Vagina (tissue), 2 donors: ENCODE measurements at regions not wholly inside any gene's neighbourhood (a gene's known extent, or its start where the extent isn't known, plus 50 kb on each side); places are given as distances from the start of the nearest gene placed in this dataset.

Source experiments
- DNase-seq, 2 donors: peaks; one replicate each; pipeline ENCODE4 v3.0.0-alpha.2; 2017; ENCODE audit errors: extremely low spot score in 2 of 2
- H3K27ac ChIP-seq: fragments of 200-600 bp; sonication (generic); one replicate; pipeline ENCODE4 v1.5.1; 2019
- H3K27me3 ChIP-seq: fragments of 200-600 bp; sonication (generic); one replicate; pipeline ENCODE4 v1.5.1; 2019
- H3K36me3 ChIP-seq, 2 donors: fragments of 200-600 bp; sonication (generic); one replicate each; pipeline ENCODE4 v1.5.1; 2017 to 2019
- H3K4me1 ChIP-seq: fragments of 200-600 bp; sonication (generic); one replicate; pipeline ENCODE4 v1.5.1; 2019
- H3K4me3 ChIP-seq, 2 donors: fragments of 200-600 bp; sonication (generic); 1 replicate in 1 of 2; 2 replicates in 1 of 2; pipeline ENCODE4 v1.5.1; 2016 to 2019
- H3K9me3 ChIP-seq: fragments of 200-600 bp; sonication (generic); one replicate; pipeline ENCODE4 v1.5.1; 2019
- POLR2A ChIP-seq, 2 donors: fragments of 450-650 bp; IDR thresholded peaks; one replicate each; pipeline ENCODE4 v1.6.1; 2017; ENCODE audit warnings: antibody characterized with exemption in 2 of 2, mild to moderate bottlenecking in 2 of 2, moderate library complexity in 2 of 2
- POLR2AphosphoS5 ChIP-seq, 2 donors: sonication (generic); formaldehyde crosslinking; IDR thresholded peaks; one replicate each; pipeline ENCODE4 v1.9.0; 2017; ENCODE audit warnings: antibody characterized with exemption in 2 of 2, mild to moderate bottlenecking in 2 of 2, low read depth in 1 of 2; ENCODE audit not compliant: insufficient read depth in 1 of 2
- intact Hi-C: fragments of 100-400 bp; cut with DNase I; formaldehyde crosslinking; loops from one replicate; pipeline ENCODE4 v1.15.1; 2023
- TF ChIP-seq, protein P1 (sequence below), 3 experiments: fragments of 450-650 bp in 2 of 3; fragments of 200-600 bp in 1 of 3; sonication (generic) in 1 of 3; IDR thresholded peaks; one replicate each; pipeline ENCODE4 v1.5.1; 2017 to 2019; ENCODE audit warnings: antibody characterized with exemption in 3 of 3, mild to moderate bottlenecking in 2 of 3, moderate library complexity in 2 of 3

DNA sequence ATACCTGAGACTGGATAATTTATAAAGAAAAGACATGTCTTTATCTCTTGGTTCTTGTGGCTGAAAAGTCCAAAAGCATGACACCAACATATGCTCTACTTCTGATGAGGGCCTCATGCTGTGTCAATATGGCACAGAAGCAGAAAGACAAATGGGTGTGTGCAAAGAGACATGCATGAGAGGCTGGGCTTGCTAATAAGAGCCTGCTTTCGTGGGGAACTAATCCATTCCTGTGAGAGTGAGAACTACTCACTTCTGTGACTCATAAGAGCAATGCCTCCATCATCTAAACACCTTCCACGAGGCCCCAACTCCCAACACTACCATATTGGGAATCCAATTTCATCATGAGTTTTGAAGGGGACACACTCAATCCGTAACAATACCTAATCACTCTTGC lies 340.0 kb upstream of the DUSP10 start:
- no peaks in the 10 kb centered on the region for H3K36me3 ChIP-seq
- no peak overlapping the region for H3K4me3 ChIP-seq
- TF ChIP-seq, protein P1, sequence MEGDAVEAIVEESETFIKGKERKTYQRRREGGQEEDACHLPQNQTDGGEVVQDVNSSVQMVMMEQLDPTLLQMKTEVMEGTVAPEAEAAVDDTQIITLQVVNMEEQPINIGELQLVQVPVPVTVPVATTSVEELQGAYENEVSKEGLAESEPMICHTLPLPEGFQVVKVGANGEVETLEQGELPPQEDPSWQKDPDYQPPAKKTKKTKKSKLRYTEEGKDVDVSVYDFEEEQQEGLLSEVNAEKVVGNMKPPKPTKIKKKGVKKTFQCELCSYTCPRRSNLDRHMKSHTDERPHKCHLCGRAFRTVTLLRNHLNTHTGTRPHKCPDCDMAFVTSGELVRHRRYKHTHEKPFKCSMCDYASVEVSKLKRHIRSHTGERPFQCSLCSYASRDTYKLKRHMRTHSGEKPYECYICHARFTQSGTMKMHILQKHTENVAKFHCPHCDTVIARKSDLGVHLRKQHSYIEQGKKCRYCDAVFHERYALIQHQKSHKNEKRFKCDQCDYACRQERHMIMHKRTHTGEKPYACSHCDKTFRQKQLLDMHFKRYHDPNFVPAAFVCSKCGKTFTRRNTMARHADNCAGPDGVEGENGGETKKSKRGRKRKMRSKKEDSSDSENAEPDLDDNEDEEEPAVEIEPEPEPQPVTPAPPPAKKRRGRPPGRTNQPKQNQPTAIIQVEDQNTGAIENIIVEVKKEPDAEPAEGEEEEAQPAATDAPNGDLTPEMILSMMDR (IDR thresholded peaks at IDR 0.05), result no peak
- TF ChIP-seq POLR2AphosphoS5 (IDR thresholded peaks at IDR 0.05; ENCODE audit: insufficient read depth in 1 of 2, low read depth in 1 of 2) (no peak), POLR2A (IDR thresholded peaks at IDR 0.05) (no peak)
- H3K4me1 ChIP-seq, result no peaks in the 10 kb centered on the region
- DNase-seq, result no peak
- H3K27me3 ChIP-seq, result no peaks in the 10 kb centered on the region
- no peaks in the 10 kb centered on the region for H3K9me3 ChIP-seq
- intact Hi-C loops, result no loop called here
- H3K27ac ChIP-seq, result no peak overlapping the region

DNA sequence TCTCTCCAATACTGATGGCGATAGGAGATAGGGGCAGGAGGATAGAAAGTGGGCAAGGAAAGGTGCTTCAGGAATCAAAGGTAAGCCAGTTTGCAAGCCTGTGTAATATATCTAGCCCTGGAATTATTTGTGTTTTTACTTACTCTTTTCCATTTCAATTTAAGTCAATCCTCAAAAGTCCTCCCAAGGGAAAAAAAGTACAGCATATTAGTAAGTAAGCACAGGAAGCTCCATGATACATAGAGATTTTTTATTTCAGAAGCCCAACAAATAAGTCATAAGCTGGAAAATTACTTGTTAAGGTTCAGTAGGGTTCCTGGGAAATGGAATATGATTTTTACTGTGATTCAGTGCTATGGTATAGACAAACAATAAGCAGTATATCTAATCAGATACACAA lies 337.7 kb upstream of the DUSP10 start:
- no peaks in the 10 kb centered on the region for H3K4me1 ChIP-seq
- intact Hi-C loops, result no loop called here
- no peaks in the 10 kb centered on the region for H3K9me3 ChIP-seq
- TF ChIP-seq POLR2A (IDR thresholded peaks at IDR 0.05) (no peak), POLR2AphosphoS5 (IDR thresholded peaks at IDR 0.05; ENCODE audit: insufficient read depth in 1 of 2, low read depth in 1 of 2) (no peak)
- TF ChIP-seq, protein P1 (IDR thresholded peaks at IDR 0.05), result no peak
- H3K27ac ChIP-seq, result no peak overlapping the region
- no peak for DNase-seq
- no peak overlapping the region for H3K4me3 ChIP-seq
- no peaks in the 10 kb centered on the region for H3K27me3 ChIP-seq
- no peaks in the 10 kb centered on the region for H3K36me3 ChIP-seq

DNA sequence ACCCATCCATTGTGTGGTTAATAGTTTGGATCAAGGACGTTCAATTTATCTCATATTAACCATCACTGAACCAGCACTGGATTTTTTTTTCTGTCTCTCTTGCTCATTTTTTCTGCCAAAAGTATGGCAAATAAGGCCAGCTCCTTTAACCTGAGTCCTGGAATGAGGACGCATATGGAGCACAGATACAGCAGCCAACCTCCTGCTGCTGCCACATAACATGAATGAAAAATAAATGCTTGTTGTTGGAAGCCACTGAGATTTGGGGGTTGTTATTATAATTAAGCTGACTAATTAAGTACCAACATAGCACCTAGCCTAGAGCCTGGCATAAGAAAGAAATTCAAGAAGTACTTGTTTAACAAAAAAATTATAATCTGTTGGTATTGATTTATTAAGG lies 335.3 kb upstream of the DUSP10 start:
- no peak for TF ChIP-seq POLR2A (IDR thresholded peaks at IDR 0.05)
- TF ChIP-seq, protein P1 (IDR thresholded peaks at IDR 0.05), result no peak
- TF ChIP-seq POLR2AphosphoS5 (IDR thresholded peaks at IDR 0.05; ENCODE audit: insufficient read depth in 1 of 2, low read depth in 1 of 2), result no peak
- Histone ChIP-seq H3K27me3 (no peaks in the 10 kb centered on the region), H3K4me1 (peaks cover 7% of the 10 kb centered on the region), H3K36me3 (no peaks in the 10 kb centered on the region), H3K9me3 (no peaks in the 10 kb centered on the region), H3K27ac (no peak overlapping the region), H3K4me3 (no peak overlapping the region)
- intact Hi-C loops, result no loop called here
- no peak for DNase-seq

DNA sequence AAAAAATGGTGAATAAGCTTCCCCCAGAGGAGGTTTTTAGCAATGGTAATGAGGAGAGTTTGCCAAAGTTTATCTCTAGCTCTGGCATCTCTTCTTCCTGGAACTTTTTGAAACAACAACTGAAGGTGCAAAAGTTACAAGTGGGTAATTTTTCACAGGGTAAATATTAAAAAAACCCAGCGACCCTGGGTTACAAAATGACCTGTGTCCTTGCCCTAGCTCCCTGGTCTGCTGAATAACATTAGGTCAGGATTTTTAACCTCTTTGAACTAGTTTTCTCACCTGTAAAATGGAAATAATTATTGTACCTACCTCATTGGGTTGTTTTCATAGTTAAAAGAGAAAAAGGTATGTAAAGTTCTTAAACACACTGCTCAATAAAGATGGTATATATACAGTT lies 332.4 kb upstream of the DUSP10 start:
- TF ChIP-seq POLR2A (IDR thresholded peaks at IDR 0.05) (no peak), POLR2AphosphoS5 (IDR thresholded peaks at IDR 0.05; ENCODE audit: insufficient read depth in 1 of 2, low read depth in 1 of 2) (no peak)
- TF ChIP-seq, protein P1 (IDR thresholded peaks at IDR 0.05), result no peak
- no peaks in the 10 kb centered on the region for H3K9me3 ChIP-seq
- H3K27me3 ChIP-seq, result no peaks in the 10 kb centered on the region
- peaks cover 7% of the 10 kb centered on the region for H3K4me1 ChIP-seq
- H3K36me3 ChIP-seq, result no peaks in the 10 kb centered on the region
- intact Hi-C loops, result no loop called here
- no peak for DNase-seq
- no peak overlapping the region for H3K4me3 ChIP-seq
- no peak overlapping the region for H3K27ac ChIP-seq

DNA sequence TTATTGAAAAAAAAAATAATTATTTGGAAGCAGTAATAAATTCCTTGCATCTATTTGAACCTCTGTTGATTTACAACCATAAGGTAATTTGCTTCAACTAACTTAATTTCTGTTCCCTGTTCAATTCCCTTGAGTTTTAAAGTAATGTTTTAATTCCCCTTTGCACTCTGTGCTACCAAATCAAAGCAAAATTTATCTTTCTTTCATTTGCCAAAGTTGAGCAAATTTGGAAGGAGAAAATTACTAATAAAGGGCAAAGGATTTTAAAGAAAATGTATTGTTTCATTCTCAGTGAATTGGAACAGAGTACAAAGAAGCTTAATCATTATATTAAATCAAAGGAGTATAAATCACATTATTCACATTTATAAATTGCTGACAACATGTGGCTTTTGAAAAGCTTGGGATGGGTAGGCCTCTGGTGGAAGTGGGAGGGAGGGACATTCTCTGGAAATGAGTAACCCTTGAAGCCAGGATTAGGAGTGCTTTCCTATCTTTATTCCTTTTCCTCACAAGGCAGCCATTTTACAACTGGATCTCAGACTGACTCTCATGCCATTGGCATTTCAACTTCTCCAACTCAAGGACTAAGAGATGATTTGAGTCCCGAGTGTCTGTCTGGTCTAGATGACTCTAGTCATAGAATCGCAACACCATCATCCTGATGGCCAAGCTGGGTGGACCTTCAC lies 331.6 kb upstream of the DUSP10 start:
- no peaks in the 10 kb centered on the region for H3K36me3 ChIP-seq
- no peak for DNase-seq
- no peaks in the 10 kb centered on the region for H3K27me3 ChIP-seq
- peaks cover 7% of the 10 kb centered on the region for H3K4me1 ChIP-seq
- no peak overlapping the region for H3K4me3 ChIP-seq
- H3K27ac ChIP-seq, result no peak overlapping the region
- no peaks in the 10 kb centered on the region for H3K9me3 ChIP-seq
- TF ChIP-seq, protein P1 (IDR thresholded peaks at IDR 0.05), result no peak
- no peak for TF ChIP-seq POLR2AphosphoS5 (IDR thresholded peaks at IDR 0.05; ENCODE audit: insufficient read depth in 1 of 2, low read depth in 1 of 2)
- no peak for TF ChIP-seq POLR2A (IDR thresholded peaks at IDR 0.05)
- intact Hi-C loops, result no loop called here
